Endodermal cell (in vitro differentiated cells): ENCODE measurements at regions not wholly inside any gene's neighbourhood (a gene's known extent, or its start where the extent isn't known, plus 50 kb on each side); places are given as distances from the start of the nearest gene placed in this dataset.
A peak's percentile ranks its signal among the peaks of the same experiment; 100 is the strongest.

ENCODE experiments used
- DNase-seq: peaks from one replicate; pipeline ENCODE4 v3.0.0-alpha.2; 2017
- H3K27ac ChIP-seq: 2 replicates; pipeline ENCODE4 v1.5.1; 2013; ENCODE audit warnings: mild to moderate bottlenecking, low read depth, low read length, moderate library complexity
- H3K27me3 ChIP-seq: 2 replicates; pipeline ENCODE4 v1.6.1; 2013; ENCODE audit warnings: mild to moderate bottlenecking, low read length, moderate library complexity; ENCODE audit not compliant: insufficient read depth, control insufficient read depth, poor library complexity, severe bottlenecking
- H3K36me3 ChIP-seq: 2 replicates; pipeline ENCODE4 v1.7.0; 2013; ENCODE audit warnings: mild to moderate bottlenecking, low read length, moderate library complexity; ENCODE audit not compliant: control insufficient read depth, insufficient read depth
- H3K4me1 ChIP-seq: one replicate; pipeline ENCODE4 v1.7.0; 2013; ENCODE audit warnings: low read length; ENCODE audit not compliant: control insufficient read depth, insufficient read depth
- H3K4me3 ChIP-seq: 2 replicates; pipeline ENCODE4 v1.5.1; 2013; ENCODE audit warnings: mild to moderate bottlenecking, low read length, moderate library complexity
- H3K9ac ChIP-seq: 2 replicates; pipeline ENCODE4 v1.6.1; 2013; ENCODE audit warnings: mild to moderate bottlenecking, low read length, moderate library complexity; ENCODE audit not compliant: poor library complexity, severe bottlenecking; ENCODE audit errors: extremely low read depth
- H3K9me3 ChIP-seq: 2 replicates; pipeline ENCODE4 v1.6.1; 2013; ENCODE audit warnings: mild to moderate bottlenecking, low read length, moderate library complexity; ENCODE audit not compliant: control insufficient read depth
- H3K27ac Mint-ChIP-seq: 2 replicates; pipeline ENCODE4 v1.8.0; 2020; ENCODE audit warnings: mixed read lengths
- H3K27me3 Mint-ChIP-seq: 2 replicates; pipeline ENCODE4 v1.8.0; 2021; ENCODE audit warnings: mild to moderate bottlenecking, mixed read lengths; ENCODE audit not compliant: insufficient read depth
- H3K36me3 Mint-ChIP-seq: 2 replicates; pipeline ENCODE4 v1.8.0; 2020; ENCODE audit warnings: low read depth, mixed read lengths
- H3K4me1 Mint-ChIP-seq: 2 replicates; pipeline ENCODE4 v1.8.0; 2020; ENCODE audit warnings: mixed read lengths
- H3K4me3 Mint-ChIP-seq: 2 replicates; pipeline ENCODE4 v1.8.0; 2020; ENCODE audit warnings: mild to moderate bottlenecking, moderate library complexity, mixed read lengths
- H3K9me3 Mint-ChIP-seq: 2 replicates; pipeline ENCODE4 v1.8.0; 2020; ENCODE audit warnings: mild to moderate bottlenecking, mixed read lengths
- WGBS, 2 experiments: methylation state at CpG; one replicate each; pipeline versions ENCODE4 v1.1.5 to v1.1.7; 2013; ENCODE audit warnings: missing lambda C conversion rate in 2 of 2, mixed read lengths in 1 of 2; ENCODE audit not compliant: insufficient coverage in 1 of 2, insufficient read length in 1 of 2; 5-methylcytosine and 5-hydroxymethylcytosine counted together
- TF ChIP-seq, protein P1 (sequence below): fragments of 200-600 bp; sonication (generic); conservative IDR thresholded peaks from 2 replicates; pipeline ENCODE4 v1.5.0; 2021; ENCODE audit warnings: antibody characterized with exemption, mild to moderate bottlenecking

DNA sequence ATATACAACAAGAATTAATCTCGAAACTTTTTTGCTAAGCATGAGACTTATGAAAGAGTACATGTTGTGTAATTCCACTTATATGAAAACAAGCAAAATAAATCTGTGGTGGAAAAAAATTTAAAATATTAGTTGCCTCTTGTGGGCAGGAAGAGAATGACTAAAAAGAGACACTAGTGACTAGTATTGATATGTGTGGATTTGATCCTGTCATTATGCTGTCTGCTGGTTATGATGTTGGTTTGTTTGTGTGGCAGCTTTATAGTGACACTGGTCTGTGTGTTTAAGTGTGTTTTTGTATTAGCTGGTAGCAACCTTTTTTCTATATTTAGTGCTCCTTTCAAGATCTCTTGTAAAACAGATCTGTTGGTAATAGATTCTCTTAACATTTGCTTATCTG is 267.8 kb upstream of the NRIP1 start:
- TF ChIP-seq, protein P1, sequence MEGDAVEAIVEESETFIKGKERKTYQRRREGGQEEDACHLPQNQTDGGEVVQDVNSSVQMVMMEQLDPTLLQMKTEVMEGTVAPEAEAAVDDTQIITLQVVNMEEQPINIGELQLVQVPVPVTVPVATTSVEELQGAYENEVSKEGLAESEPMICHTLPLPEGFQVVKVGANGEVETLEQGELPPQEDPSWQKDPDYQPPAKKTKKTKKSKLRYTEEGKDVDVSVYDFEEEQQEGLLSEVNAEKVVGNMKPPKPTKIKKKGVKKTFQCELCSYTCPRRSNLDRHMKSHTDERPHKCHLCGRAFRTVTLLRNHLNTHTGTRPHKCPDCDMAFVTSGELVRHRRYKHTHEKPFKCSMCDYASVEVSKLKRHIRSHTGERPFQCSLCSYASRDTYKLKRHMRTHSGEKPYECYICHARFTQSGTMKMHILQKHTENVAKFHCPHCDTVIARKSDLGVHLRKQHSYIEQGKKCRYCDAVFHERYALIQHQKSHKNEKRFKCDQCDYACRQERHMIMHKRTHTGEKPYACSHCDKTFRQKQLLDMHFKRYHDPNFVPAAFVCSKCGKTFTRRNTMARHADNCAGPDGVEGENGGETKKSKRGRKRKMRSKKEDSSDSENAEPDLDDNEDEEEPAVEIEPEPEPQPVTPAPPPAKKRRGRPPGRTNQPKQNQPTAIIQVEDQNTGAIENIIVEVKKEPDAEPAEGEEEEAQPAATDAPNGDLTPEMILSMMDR = peak; percentile 21
- H3K36me3 Mint-ChIP-seq = no peaks in the 10 kb centered on the region
- no peaks in the 10 kb centered on the region for H3K9me3 Mint-ChIP-seq
- Histone ChIP-seq H3K9ac (no peak overlapping the region), H3K9me3 (no peaks in the 10 kb centered on the region), H3K27me3 (no peaks in the 10 kb centered on the region), H3K4me3 (no peak overlapping the region), H3K36me3 (no peaks in the 10 kb centered on the region), H3K27ac (no peak overlapping the region), H3K4me1 (no peaks in the 10 kb centered on the region)
- 100% methylated on average over 1 of the region's 1 CpG; no CpG with 5 or more reads in 1 of the 2 experiments for WGBS, 2 experiments
- no peaks in the 10 kb centered on the region for H3K27me3 Mint-ChIP-seq
- DNase-seq = no peak
- H3K4me1 Mint-ChIP-seq = no peaks in the 10 kb centered on the region
- H3K4me3 Mint-ChIP-seq = no peak overlapping the region
- H3K27ac Mint-ChIP-seq = no peak overlapping the region

DNA sequence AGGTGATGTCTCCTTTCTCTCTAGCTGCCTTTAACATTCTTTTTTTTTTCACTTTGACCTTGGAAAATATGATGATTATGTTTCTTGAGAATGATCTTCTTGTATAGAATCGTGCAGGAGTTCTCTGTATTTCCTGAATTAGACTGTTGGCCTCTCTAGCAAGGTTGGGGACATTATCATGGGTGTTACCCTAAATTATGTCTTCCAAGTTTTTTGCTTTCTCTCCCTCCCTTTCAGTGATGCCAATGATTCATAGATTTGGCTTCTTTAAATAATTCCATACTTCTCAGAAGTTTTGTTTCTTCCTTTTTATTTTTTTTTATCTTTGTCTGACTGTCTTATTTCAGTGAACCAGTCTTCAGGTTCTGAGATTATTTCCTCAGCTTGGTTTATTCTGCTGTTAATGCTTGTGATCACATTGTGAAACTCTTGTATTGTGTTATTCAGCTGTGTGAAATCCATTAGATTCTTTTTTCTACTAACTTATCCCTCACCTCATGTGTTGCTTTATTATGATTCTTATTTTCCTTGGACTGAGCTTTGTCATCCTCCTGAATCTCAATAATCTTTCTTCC is 268.4 kb upstream of the NRIP1 start:
- Histone ChIP-seq H3K4me3 (no peak overlapping the region), H3K9ac (no peak overlapping the region), H3K27me3 (no peaks in the 10 kb centered on the region), H3K27ac (no peak overlapping the region), H3K4me1 (no peaks in the 10 kb centered on the region), H3K9me3 (no peaks in the 10 kb centered on the region), H3K36me3 (no peaks in the 10 kb centered on the region)
- no peak for DNase-seq
- Mint-ChIP-seq H3K9me3 (no peaks in the 10 kb centered on the region), H3K27me3 (no peaks in the 10 kb centered on the region), H3K27ac (no peak overlapping the region), H3K36me3 (no peaks in the 10 kb centered on the region), H3K4me3 (no peak overlapping the region), H3K4me1 (no peaks in the 10 kb centered on the region)
- WGBS, 2 experiments = 80 to 83% methylated on average over 1 of the region's 1 CpG
- TF ChIP-seq, protein P1 = no peak

DNA sequence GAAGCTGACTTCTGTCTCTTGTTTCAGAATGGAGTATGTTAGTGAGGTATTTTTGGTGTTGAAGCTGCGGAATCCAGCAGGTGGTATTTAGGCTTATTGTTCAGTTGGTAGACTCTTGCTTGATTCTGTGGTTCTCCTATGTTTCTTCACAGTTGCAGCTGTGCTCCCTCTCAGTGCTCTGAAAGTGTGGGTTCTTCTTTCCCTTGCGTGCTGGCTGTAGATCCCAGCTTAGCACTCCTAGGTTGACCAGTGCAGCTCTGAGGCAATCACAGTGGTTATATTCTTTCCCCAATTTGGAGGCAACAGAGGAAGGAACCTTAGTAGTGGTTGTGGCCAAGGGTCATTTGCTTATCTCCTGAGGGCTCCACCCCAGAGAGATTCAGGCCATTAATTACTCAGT is 269.2 kb upstream of the NRIP1 start:
- no peak overlapping the region for H3K27ac ChIP-seq
- H3K27me3 ChIP-seq = no peaks in the 10 kb centered on the region
- no peak for DNase-seq
- H3K4me3 Mint-ChIP-seq = no peak overlapping the region
- 92 to 100% methylated on average over 1 to 2 of the region's 2 CpGs for WGBS, 2 experiments
- no peak overlapping the region for H3K27ac Mint-ChIP-seq
- no peaks in the 10 kb centered on the region for H3K4me1 Mint-ChIP-seq
- H3K27me3 Mint-ChIP-seq = no peaks in the 10 kb centered on the region
- no peak overlapping the region for H3K4me3 ChIP-seq
- no peaks in the 10 kb centered on the region for H3K4me1 ChIP-seq
- H3K9me3 ChIP-seq = no peaks in the 10 kb centered on the region
- TF ChIP-seq, protein P1 = no peak
- no peaks in the 10 kb centered on the region for H3K9me3 Mint-ChIP-seq
- H3K36me3 Mint-ChIP-seq = no peaks in the 10 kb centered on the region
- H3K36me3 ChIP-seq = no peaks in the 10 kb centered on the region
- no peak overlapping the region for H3K9ac ChIP-seq
